NCI-H446 treated with DMSO at 0.1 percent for 48 hours (cell line): ENCODE measurements at regions not wholly inside any gene's neighbourhood (a gene's known extent, or its start where the extent isn't known, plus 50 kb on each side); places are given as distances from the start of the nearest gene placed in this dataset.
"Not testable (repeated sequence)": the region's sequence is repeated elsewhere in the genome, so short reads cannot be mapped to it uniquely, and the experiment has no call there.

ENCODE experiments used
- DNase-seq: peaks from one replicate; lab custom pipeline; 2025; lab: John Stamatoyannopoulos, UW

- peak; percentile 61 for DNase-seq
Measured at GRCh38 chr12:103011974-103012763, 54.7 kb downstream of the ASCL1 start.

- no peak for DNase-seq
Measured at GRCh38 chr12:103012884-103013283, 55.4 kb downstream of the ASCL1 start.

GRCh38 chr12:103013741-103014300 lies 56.3 kb downstream of the ASCL1 start:
- no peak for DNase-seq

DNA sequence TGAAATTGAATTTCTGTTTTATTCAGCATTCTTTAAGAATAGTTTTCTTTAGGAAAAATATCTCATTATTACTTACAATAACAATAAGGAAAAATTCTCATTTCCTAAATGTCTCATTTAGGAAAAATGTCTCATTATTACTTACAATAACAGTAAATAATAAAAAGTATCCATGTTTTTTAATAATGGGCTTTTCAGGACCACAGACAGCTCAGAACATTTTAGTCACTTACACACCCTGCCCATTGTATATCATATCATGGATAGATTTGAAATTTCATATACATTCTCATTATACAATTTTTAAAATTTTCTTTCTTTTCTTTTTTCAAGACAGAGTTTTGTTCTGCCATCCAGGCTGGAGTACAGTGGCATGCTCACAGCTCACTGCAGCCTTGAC lies 58.9 kb downstream of the ASCL1 start:
- no peak for DNase-seq

- DNase-seq, result no peak
Measured at GRCh38 chr12:103020839-103021238, 63.4 kb downstream of the ASCL1 start.

DNA sequence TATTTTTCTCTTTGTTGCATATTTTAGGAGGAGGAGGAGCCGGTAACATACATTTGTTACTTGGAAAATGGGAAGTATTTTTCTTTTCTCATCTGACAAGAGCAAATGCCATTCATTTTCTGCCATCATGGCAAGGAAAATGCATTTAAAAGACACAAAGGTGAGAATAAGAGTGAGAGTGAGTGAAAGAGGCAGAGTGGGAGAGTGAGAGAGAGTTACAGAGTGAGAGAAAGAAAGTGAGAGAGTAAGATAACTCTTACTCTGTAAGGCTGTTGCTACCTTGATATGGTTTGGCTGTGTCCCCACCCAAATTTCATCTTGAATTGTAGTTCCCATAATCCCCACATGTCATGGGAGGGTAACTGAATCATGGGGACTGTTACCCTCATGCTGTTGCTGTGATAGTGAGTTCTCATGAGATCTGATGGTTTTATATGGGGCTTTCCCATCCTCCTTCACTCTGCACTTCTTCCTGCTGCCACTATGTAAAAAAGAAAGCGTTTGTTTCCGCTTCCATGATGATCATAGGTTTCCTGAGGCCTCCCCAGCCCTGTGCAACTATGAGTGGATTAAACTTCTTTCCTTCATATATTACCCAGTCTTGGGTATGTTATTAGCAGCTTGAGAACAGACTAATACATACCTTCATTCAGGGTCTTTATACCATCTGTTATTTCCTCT lies 64.2 kb downstream of the ASCL1 start:
- no peak for DNase-seq

GRCh38 chr12:103024650-103025049 lies 67.2 kb downstream of the ASCL1 start:
- no peak for DNase-seq

- DNase-seq, result not testable (repeated sequence)
Measured at GRCh38 chr12:103026643-103027042, 69.2 kb downstream of the ASCL1 start.

GRCh38 chr12:103028881-103029639 lies 71.6 kb downstream of the ASCL1 start:
- DNase-seq, result no peak

- DNase-seq, result no peak
Measured at GRCh38 chr12:103036581-103037214, 79.2 kb downstream of the ASCL1 start.

- DNase-seq, result no peak
Measured at GRCh38 chr12:103043531-103044486, 86.3 kb downstream of the ASCL1 start.

DNA sequence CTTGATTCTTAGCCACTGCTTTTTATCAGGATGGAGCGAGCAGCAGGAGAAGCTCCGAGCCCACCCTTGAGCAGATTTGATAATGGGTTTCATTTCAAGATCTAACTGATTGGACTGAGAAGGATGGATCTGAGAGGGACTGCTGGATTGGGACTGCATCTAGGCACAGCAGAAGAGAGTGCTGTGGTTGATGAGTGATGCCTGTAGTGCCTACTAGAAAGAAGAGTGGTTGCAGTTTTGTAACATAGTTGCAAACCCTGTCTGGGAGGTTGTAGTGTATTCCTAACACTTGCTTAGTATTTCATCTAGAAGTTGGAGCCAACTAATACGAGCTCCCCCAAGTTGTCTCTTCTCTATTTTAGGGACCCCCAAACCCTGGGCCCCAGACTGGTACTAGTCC lies 88.7 kb downstream of the ASCL1 start:
- no peak for DNase-seq

DNA sequence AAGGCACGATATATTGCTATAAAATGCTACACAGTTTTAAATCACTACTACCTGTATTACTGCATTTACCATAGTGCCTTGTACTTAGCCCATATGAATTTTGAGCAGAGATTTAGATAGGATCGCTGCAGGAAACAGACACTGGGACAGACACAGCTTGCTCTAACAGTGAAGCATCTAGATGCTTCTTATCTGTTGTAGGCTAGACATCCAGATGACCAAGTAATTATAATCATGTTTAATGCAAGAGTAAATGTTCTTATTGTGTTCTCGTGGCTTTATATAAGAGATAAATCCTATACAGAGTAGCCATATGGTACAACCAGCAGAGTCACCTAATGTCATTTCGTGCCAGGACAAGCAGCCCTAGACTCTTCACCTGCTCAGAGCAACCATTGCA lies 92.8 kb downstream of the ASCL1 start:
- no peak for DNase-seq

DNA sequence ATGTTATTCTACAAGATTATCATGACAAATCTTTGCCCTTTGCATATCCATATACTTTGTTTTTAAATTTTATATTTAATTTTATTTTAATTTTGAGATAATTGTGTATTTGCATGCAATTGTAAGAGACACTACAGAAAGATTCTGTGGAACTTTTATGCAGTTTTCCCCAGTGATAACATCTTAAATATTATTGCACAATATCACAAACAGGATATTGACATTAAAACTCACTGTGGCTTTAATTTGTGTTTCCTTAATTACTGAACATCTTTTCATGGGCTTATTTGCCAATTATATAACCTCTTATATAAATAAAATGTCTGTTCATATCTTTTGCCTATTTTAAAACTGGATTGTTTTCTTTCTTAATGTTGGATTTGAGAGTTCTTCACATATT lies 95.6 kb downstream of the ASCL1 start:
- DNase-seq, result no peak

DNA sequence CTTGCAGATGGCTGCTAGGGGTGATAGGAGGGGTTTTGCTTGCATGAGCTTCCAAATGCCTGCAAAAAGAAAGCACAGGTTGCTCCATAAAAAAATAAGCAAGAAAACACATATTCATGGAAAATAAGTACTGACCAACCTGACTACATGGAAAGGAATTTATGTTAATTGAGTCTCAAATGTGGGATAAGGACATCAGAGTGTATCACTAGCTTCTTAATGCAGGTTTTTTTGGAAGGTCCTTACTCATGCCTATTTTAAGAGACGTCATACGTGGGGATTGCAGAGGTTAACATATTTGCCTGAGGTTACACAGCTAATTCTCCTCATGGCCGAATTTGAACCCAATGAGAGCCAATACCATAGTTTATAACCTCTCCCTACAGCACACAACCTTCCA lies 116.2 kb downstream of the ASCL1 start:
- DNase-seq, result no peak

DNA sequence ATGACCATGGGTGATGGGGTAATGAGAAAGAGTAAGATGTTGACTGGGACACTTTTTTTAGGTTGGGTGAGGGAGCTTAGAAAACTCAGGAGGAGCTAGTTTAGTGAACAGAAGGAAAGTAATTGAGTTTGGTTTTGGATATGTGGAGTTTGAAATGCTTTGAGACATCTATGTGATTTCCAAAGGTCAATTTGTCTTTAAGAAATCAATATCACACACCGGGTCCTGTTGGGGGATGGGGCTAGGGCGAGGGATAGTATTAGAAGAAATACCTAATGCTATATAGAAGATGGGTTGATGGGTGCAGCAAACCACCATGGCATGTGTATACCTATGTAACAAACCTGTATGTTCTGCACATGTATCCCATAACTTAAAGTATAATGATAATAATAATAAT lies 118.4 kb downstream of the ASCL1 start:
- DNase-seq, result no peak

DNA sequence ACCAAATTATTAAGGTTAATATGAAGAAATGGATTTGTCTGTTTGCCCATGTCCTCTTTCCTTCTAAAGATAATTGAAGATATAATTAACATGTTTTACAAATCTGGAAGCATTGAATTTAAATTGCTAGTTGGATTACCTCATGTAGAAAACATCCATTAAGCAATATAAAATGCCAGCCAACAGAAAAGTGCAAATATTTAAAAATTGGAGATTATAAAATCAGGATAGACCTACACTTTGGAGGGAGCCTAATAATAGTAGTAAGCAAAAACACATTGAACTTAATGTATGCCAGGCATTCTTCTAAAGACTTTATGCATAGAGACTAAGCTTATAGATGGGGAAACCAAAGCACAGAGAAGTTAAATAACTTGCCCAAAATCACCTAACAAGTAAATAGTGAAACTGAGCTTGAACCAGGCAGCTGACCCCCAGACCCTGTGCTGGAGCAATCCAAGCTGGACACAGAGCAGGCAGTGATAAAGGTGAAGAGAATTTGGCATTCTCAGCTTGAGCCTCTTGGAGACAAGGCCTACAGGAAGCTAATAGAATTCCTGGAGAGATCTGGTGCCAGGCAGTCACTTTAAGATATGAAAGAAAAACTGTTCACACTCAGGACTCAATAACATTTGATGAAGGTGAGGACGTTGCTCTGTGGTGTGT lies 119.8 kb downstream of the ASCL1 start:
- DNase-seq, result no peak

DNA sequence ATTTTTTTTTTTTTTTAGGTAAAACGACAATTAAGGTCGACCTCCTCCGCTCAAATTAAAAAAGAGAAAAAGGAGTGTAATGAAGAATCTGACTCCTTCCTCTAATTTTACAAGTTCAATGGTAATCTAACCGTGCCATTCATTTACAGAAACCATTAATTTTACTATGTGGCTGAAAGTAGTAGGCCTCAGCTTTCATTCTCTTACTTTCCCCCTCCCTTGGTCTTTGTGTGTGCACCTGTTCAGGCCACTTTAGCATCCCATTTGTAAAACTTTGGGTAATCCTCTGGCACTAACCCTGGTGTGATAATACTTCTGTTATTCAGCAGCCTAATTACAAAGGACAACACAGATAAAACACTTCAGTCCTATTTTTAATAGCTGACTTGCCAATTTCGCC lies 128.1 kb downstream of the ASCL1 start:
- no peak for DNase-seq

- no peak for DNase-seq
Measured at GRCh38 chr12:103086471-103086870, 129.0 kb downstream of the ASCL1 start.

GRCh38 chr12:103093499-103094106 lies 136.1 kb downstream of the ASCL1 start:
- DNase-seq, result no peak
